Lower leg skin (tissue), 3 donors: ENCODE measurements at regions not wholly inside any gene's neighbourhood (a gene's known extent, or its start where the extent isn't known, plus 50 kb on each side); places are given as distances from the start of the nearest gene placed in this dataset.

Experiments used
- POLR2A ChIP-seq, 2 donors: fragments of 450-650 bp; IDR thresholded peaks; one replicate each; pipeline ENCODE4 v1.6.1; 2016 to 2017; ENCODE audit warnings: antibody characterized with exemption in 2 of 2, mild to moderate bottlenecking in 1 of 2, moderate library complexity in 1 of 2
- TF ChIP-seq, protein P1 (sequence below), 3 donors: fragments of 450-650 bp; IDR thresholded peaks; one replicate each; pipeline ENCODE4 v1.5.1; 2016; ENCODE audit warnings: antibody characterized with exemption in 3 of 3, mild to moderate bottlenecking in 3 of 3, moderate library complexity in 2 of 3

GRCh38 chr14:54256156-54256555 lies 140.7 kb upstream of the CDKN3 start:
- no peak for TF ChIP-seq POLR2A (IDR thresholded peaks at IDR 0.05)
- TF ChIP-seq, protein P1, sequence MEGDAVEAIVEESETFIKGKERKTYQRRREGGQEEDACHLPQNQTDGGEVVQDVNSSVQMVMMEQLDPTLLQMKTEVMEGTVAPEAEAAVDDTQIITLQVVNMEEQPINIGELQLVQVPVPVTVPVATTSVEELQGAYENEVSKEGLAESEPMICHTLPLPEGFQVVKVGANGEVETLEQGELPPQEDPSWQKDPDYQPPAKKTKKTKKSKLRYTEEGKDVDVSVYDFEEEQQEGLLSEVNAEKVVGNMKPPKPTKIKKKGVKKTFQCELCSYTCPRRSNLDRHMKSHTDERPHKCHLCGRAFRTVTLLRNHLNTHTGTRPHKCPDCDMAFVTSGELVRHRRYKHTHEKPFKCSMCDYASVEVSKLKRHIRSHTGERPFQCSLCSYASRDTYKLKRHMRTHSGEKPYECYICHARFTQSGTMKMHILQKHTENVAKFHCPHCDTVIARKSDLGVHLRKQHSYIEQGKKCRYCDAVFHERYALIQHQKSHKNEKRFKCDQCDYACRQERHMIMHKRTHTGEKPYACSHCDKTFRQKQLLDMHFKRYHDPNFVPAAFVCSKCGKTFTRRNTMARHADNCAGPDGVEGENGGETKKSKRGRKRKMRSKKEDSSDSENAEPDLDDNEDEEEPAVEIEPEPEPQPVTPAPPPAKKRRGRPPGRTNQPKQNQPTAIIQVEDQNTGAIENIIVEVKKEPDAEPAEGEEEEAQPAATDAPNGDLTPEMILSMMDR (IDR thresholded peaks at IDR 0.05) = no peak
